ENCODE measurements at regions not wholly inside any gene's neighbourhood (a gene's known extent, or its start where the extent isn't known, plus 50 kb on each side); places are given as distances from the start of the nearest gene placed in this dataset.
"Not testable (repeated sequence)": the region's sequence is repeated elsewhere in the genome, so short reads cannot be mapped to it uniquely, and the experiment has no call there.

- DNase-seq (ENCODE audit: low read depth), result peak; percentile 42
Measured at GRCh38 chr6:144613859-144614258, 328.7 kb downstream of the UTRN start.

- no peak for DNase-seq (ENCODE audit: low read depth)
Measured at GRCh38 chr6:144615870-144616269, 330.7 kb downstream of the UTRN start.

GRCh38 chr6:144617191-144617590 is 332.1 kb downstream of the UTRN start:
- no peak for DNase-seq (ENCODE audit: low read depth)

- DNase-seq (ENCODE audit: low read depth), result no peak
Measured at GRCh38 chr6:144617708-144618107, 332.6 kb downstream of the UTRN start.

- DNase-seq (ENCODE audit: low read depth), result no peak
Measured at GRCh38 chr6:144619966-144620365, 334.8 kb downstream of the UTRN start.

- DNase-seq (ENCODE audit: low read depth), result no peak
Measured at GRCh38 chr6:144621332-144621731, 336.2 kb downstream of the UTRN start.

GRCh38 chr6:144624246-144624645 is 339.1 kb downstream of the UTRN start:
- no peak for DNase-seq (ENCODE audit: low read depth)

- no peak for DNase-seq (ENCODE audit: low read depth)
Measured at GRCh38 chr6:144624716-144625115, 339.6 kb downstream of the UTRN start.

GRCh38 chr6:144630857-144631256 is 345.7 kb downstream of the UTRN start:
- DNase-seq (ENCODE audit: low read depth), result no peak

GRCh38 chr6:144632266-144632665 is 347.1 kb downstream of the UTRN start:
- DNase-seq (ENCODE audit: low read depth), result no peak

- DNase-seq (ENCODE audit: low read depth), result no peak
Measured at GRCh38 chr6:144633886-144634285, 348.8 kb downstream of the UTRN start.

GRCh38 chr6:144634371-144634770 is 349.2 kb downstream of the UTRN start:
- DNase-seq (ENCODE audit: low read depth), result no peak

- no peak for DNase-seq (ENCODE audit: low read depth)
Measured at GRCh38 chr6:144635051-144635450, 349.9 kb downstream of the UTRN start.

GRCh38 chr6:144636025-144636424 is 350.9 kb downstream of the UTRN start:
- not testable (repeated sequence) for DNase-seq (ENCODE audit: low read depth)

GRCh38 chr6:144637541-144637940 is 352.4 kb downstream of the UTRN start:
- DNase-seq (ENCODE audit: low read depth), result no peak

GRCh38 chr6:144639654-144640053 is 354.5 kb downstream of the UTRN start:
- no peak for DNase-seq (ENCODE audit: low read depth)

- no peak for DNase-seq (ENCODE audit: low read depth)
Measured at GRCh38 chr6:144641286-144641685, 356.2 kb downstream of the UTRN start.

- no peak for DNase-seq (ENCODE audit: low read depth)
Measured at GRCh38 chr6:144644776-144645175, 359.6 kb downstream of the UTRN start.

- peak; percentile 77 for DNase-seq (ENCODE audit: low read depth)
Measured at GRCh38 chr6:144646093-144647056, 361.2 kb downstream of the UTRN start.

- no peak for DNase-seq (ENCODE audit: low read depth)
Measured at GRCh38 chr6:144647406-144647964, 362.4 kb downstream of the UTRN start.

GRCh38 chr6:144647971-144648651 is 363.0 kb downstream of the UTRN start:
- peak; percentile 15 for DNase-seq (ENCODE audit: low read depth)

GRCh38 chr6:144649085-144649484 is 363.9 kb downstream of the UTRN start:
- DNase-seq (ENCODE audit: low read depth), result no peak

- DNase-seq (ENCODE audit: low read depth), result no peak
Measured at GRCh38 chr6:144651234-144651633, 366.1 kb downstream of the UTRN start.

Data from M059J (cell line).